Lower leg skin (tissue), 4 donors: ENCODE measurements at regions not wholly inside any gene's neighbourhood (a gene's known extent, or its start where the extent isn't known, plus 50 kb on each side); places are given as distances from the start of the nearest gene placed in this dataset.

Source experiments
- DNase-seq, 2 donors: peaks; one replicate each; pipeline ENCODE4 v3.0.0-alpha.2; 2019; ENCODE audit warnings: low spot score in 2 of 2
- H3K4me3 ChIP-seq: fragments of 200-600 bp; sonication (generic); 2 replicates; pipeline ENCODE4 v1.5.1; 2017; ENCODE audit warnings: mild to moderate bottlenecking, low read depth; ENCODE audit not compliant: poor library complexity, severe bottlenecking
- CTCF ChIP-seq, 3 donors: fragments of 450-650 bp; IDR thresholded peaks; one replicate each; pipeline ENCODE4 v1.5.1; 2016; ENCODE audit warnings: antibody characterized with exemption in 3 of 3, mild to moderate bottlenecking in 3 of 3, moderate library complexity in 2 of 3
- POLR2A ChIP-seq, 2 donors: fragments of 450-650 bp; IDR thresholded peaks; one replicate each; pipeline ENCODE4 v1.6.1; 2016 to 2017; ENCODE audit warnings: antibody characterized with exemption in 2 of 2, mild to moderate bottlenecking in 1 of 2, moderate library complexity in 1 of 2
- WGBS, 2 donors: methylation state at CpG; one replicate each; pipeline ENCODE4 v1.1.5; 2018; 5-methylcytosine and 5-hydroxymethylcytosine counted together
- intact Hi-C: fragments of 100-400 bp; cut with DNase I; formaldehyde crosslinking; loops from one replicate; pipeline ENCODE4 v1.15.0; 2023; ENCODE audit warnings: low total_unique reads

DNA sequence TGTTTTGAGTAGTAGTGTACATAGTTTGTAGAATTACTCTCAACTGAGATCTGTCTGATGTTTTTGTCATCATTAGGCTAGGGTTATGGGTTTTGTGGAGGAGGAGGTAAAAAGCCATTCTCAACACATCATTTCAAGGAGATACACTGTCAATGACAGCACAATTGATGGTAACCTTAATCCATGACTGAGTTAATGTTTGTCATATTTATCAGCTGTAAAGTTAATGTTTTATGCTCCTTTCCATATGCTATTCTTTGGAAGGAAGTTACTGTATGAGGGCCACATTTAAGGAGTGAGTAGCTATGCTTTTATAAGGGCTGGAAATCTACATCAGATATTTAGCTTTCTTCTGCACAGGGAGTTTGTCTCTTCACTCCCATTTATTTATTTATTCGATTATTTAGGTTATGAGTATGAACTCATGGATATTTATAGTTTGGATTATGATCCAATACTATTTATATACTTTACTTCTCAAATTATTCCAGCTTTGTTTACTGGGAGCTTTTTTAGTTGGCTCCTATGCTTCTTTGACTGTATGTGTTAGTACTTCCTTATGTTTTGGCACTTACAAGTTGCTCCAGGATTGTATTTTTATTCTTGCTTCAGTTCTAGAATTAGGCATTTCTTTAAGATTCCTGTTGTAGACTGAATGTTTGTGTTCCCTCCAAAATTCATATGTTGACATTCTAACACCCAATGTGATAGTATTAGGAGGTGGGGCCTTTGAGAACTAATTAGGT lies 156.6 kb upstream of the HCRTR2 start:
- WGBS, 2 donors, result 51 to 53% methylated on average over 1 of the region's 1 CpG
- intact Hi-C loops, result no loop called here
- DNase-seq, result no peak
- TF ChIP-seq POLR2A (IDR thresholded peaks at IDR 0.05), result no peak
- no peak for TF ChIP-seq CTCF (IDR thresholded peaks at IDR 0.05)
- H3K4me3 ChIP-seq, result no peak overlapping the region

- H3K4me3 ChIP-seq, result no peak overlapping the region
- DNase-seq, result no peak
- intact Hi-C loops, result no loop called here
- TF ChIP-seq POLR2A (IDR thresholded peaks at IDR 0.05), result no peak
- no peak for TF ChIP-seq CTCF (IDR thresholded peaks at IDR 0.05)
Observed at GRCh38 chr6:55019591-55019990, 154.7 kb upstream of the HCRTR2 start.

- H3K4me3 ChIP-seq, result no peak overlapping the region
- WGBS, 2 donors, result 70 to 76% methylated on average over 3 of the region's 3 CpGs
- intact Hi-C loops, result no loop called here
- no peak for DNase-seq
- TF ChIP-seq POLR2A (IDR thresholded peaks at IDR 0.05), result no peak
- no peak for TF ChIP-seq CTCF (IDR thresholded peaks at IDR 0.05)
Observed at GRCh38 chr6:55023230-55023629, 151.1 kb upstream of the HCRTR2 start.

DNA sequence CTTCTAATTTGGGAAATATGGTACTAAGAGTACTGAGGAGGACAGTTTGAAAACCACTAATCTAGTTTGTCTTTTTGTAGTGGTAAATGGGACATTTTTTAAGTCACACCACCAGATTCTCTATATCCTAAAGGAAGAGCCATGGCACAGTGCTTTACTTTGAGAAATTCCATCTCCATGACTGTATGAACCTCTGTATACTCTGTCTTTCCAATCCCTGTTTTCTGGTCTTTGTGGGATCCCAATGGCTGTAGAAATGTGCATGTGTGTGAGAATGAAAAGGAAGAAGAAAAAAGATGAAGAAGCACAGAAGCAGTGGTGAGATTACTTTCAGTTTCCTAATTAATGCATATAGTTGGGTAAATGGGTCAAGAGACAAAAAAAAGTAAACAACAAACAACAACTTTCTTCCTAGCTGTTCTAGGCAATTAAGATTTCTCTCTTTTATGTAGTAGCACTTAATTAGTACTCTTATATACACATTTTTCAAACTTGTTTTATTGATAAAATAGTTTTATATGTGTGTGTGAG lies 141.2 kb upstream of the HCRTR2 start:
- TF ChIP-seq CTCF (IDR thresholded peaks at IDR 0.05), result no peak
- intact Hi-C loops, result no loop called here
- H3K4me3 ChIP-seq, result no peak overlapping the region
- DNase-seq, result no peak

DNA sequence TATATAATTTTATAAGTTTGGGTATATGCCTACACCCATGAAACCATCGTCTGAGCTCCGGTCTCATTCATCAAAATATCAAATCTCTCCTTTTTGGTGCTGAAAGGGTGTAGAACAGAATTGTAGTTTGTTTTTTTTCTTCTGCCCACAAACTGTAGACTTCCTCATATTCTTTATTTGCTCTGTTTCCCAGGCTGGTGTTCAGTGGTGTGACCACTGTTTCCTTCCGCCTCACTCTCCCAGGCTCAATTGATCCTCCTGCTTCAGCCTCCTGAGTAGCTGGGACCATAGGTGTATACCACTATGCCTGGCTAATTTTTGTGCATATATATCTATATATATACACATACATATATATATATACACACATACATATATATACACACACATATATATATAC lies 139.6 kb upstream of the HCRTR2 start:
- DNase-seq, result no peak
- no peak for TF ChIP-seq POLR2A (IDR thresholded peaks at IDR 0.05)
- TF ChIP-seq CTCF (IDR thresholded peaks at IDR 0.05), result no peak
- WGBS, 2 donors, result 76 to 86% methylated on average over 3 of the region's 3 CpGs
- H3K4me3 ChIP-seq, result no peak overlapping the region
- intact Hi-C loops, result no loop called here
